ENCODE measurements at regions not wholly inside any gene's neighbourhood (a gene's known extent, or its start where the extent isn't known, plus 50 kb on each side); places are given as distances from the start of the nearest gene placed in this dataset.

GRCh38 chr18:24734058-24734457, 273.6 kb downstream of the HRH4 start:
- no peaks in the 10 kb centered on the region for H3K9me3 ChIP-seq (ENCODE audit: control insufficient read depth in 2 of 2, low read length in 2 of 2)
- H3K9ac ChIP-seq (ENCODE audit: low read length in 2 of 2), result no peak overlapping the region
- H3K36me3 ChIP-seq (ENCODE audit: control insufficient read depth in 2 of 2, insufficient read depth in 2 of 2, low read length in 2 of 2), result no peaks in the 10 kb centered on the region
- H3K4me3 ChIP-seq (ENCODE audit: low read length in 2 of 2), result no peak overlapping the region
- H3K27me3 ChIP-seq (ENCODE audit: control insufficient read depth in 1 of 2, insufficient read depth in 2 of 2, low read length in 2 of 2), result peaks cover 4% of the 10 kb centered on the region in 2 donors
- no peak overlapping the region for H3K27ac ChIP-seq (ENCODE audit: low read length)
- no peaks in the 10 kb centered on the region for H3K4me1 ChIP-seq (ENCODE audit: control insufficient read depth, insufficient read depth, low read length)

- no peak overlapping the region for H3K4me3 ChIP-seq (ENCODE audit: low read length in 2 of 2)
- no peaks in the 10 kb centered on the region for H3K36me3 ChIP-seq (ENCODE audit: control insufficient read depth in 2 of 2, insufficient read depth in 2 of 2, low read length in 2 of 2)
- H3K9me3 ChIP-seq (ENCODE audit: control insufficient read depth in 2 of 2, low read length in 2 of 2), result no peaks in the 10 kb centered on the region
- H3K27ac ChIP-seq (ENCODE audit: low read length), result no peak overlapping the region
- H3K9ac ChIP-seq (ENCODE audit: low read length in 2 of 2), result no peak overlapping the region
- H3K4me1 ChIP-seq (ENCODE audit: control insufficient read depth, insufficient read depth, low read length), result no peaks in the 10 kb centered on the region
- H3K27me3 ChIP-seq (ENCODE audit: control insufficient read depth in 1 of 2, insufficient read depth in 2 of 2, low read length in 2 of 2), result peaks cover 4% of the 10 kb centered on the region in 2 donors
Observed at GRCh38 chr18:24735624-24736231, 275.3 kb downstream of the HRH4 start.

- no peaks in the 10 kb centered on the region for H3K9me3 ChIP-seq (ENCODE audit: control insufficient read depth in 2 of 2, low read length in 2 of 2)
- no peak overlapping the region for H3K9ac ChIP-seq (ENCODE audit: low read length in 2 of 2)
- H3K4me1 ChIP-seq (ENCODE audit: control insufficient read depth, insufficient read depth, low read length), result no peaks in the 10 kb centered on the region
- H3K4me3 ChIP-seq (ENCODE audit: low read length in 2 of 2), result no peak overlapping the region
- peaks cover 3 to 4% of the 10 kb centered on the region in 2 donors for H3K27me3 ChIP-seq (ENCODE audit: control insufficient read depth in 1 of 2, insufficient read depth in 2 of 2, low read length in 2 of 2)
- H3K27ac ChIP-seq (ENCODE audit: low read length), result no peak overlapping the region
- H3K36me3 ChIP-seq (ENCODE audit: control insufficient read depth in 2 of 2, insufficient read depth in 2 of 2, low read length in 2 of 2), result no peaks in the 10 kb centered on the region
Observed at GRCh38 chr18:24736662-24737330, 276.4 kb downstream of the HRH4 start.

GRCh38 chr18:24740829-24741228, 280.4 kb downstream of the HRH4 start:
- H3K4me1 ChIP-seq (ENCODE audit: control insufficient read depth, insufficient read depth, low read length), result no peaks in the 10 kb centered on the region
- H3K36me3 ChIP-seq (ENCODE audit: control insufficient read depth in 2 of 2, insufficient read depth in 2 of 2, low read length in 2 of 2), result no peaks in the 10 kb centered on the region
- no peak overlapping the region for H3K4me3 ChIP-seq (ENCODE audit: low read length in 2 of 2)
- no peaks in the 10 kb centered on the region for H3K9me3 ChIP-seq (ENCODE audit: control insufficient read depth in 2 of 2, low read length in 2 of 2)
- no peak overlapping the region for H3K27ac ChIP-seq (ENCODE audit: low read length)
- H3K9ac ChIP-seq (ENCODE audit: low read length in 2 of 2), result no peak overlapping the region
- H3K27me3 ChIP-seq (ENCODE audit: control insufficient read depth in 1 of 2, insufficient read depth in 2 of 2, low read length in 2 of 2), result no peaks in the 10 kb centered on the region

- H3K4me1 ChIP-seq (ENCODE audit: control insufficient read depth, insufficient read depth, low read length), result no peaks in the 10 kb centered on the region
- H3K9ac ChIP-seq (ENCODE audit: low read length in 2 of 2), result no peak overlapping the region
- no peaks in the 10 kb centered on the region for H3K36me3 ChIP-seq (ENCODE audit: control insufficient read depth in 2 of 2, insufficient read depth in 2 of 2, low read length in 2 of 2)
- no peaks in the 10 kb centered on the region for H3K27me3 ChIP-seq (ENCODE audit: control insufficient read depth in 1 of 2, insufficient read depth in 2 of 2, low read length in 2 of 2)
- H3K9me3 ChIP-seq (ENCODE audit: control insufficient read depth in 2 of 2, low read length in 2 of 2), result no peaks in the 10 kb centered on the region
- no peak overlapping the region for H3K27ac ChIP-seq (ENCODE audit: low read length)
- no peak overlapping the region for H3K4me3 ChIP-seq (ENCODE audit: low read length in 2 of 2)
Observed at GRCh38 chr18:24741321-24741720, 280.9 kb downstream of the HRH4 start.

GRCh38 chr18:24741965-24742724, 281.7 kb downstream of the HRH4 start:
- H3K36me3 ChIP-seq (ENCODE audit: control insufficient read depth in 2 of 2, insufficient read depth in 2 of 2, low read length in 2 of 2), result no peaks in the 10 kb centered on the region

GRCh38 chr18:24754583-24755253, 294.3 kb downstream of the HRH4 start:
- Histone ChIP-seq H3K4me3 (ENCODE audit: low read length in 2 of 2) (no peak overlapping the region), H3K27ac (ENCODE audit: low read length) (no peak overlapping the region), H3K9me3 (ENCODE audit: control insufficient read depth in 2 of 2, low read length in 2 of 2) (no peaks in the 10 kb centered on the region), H3K36me3 (ENCODE audit: control insufficient read depth in 2 of 2, insufficient read depth in 2 of 2, low read length in 2 of 2) (no peaks in the 10 kb centered on the region), H3K4me1 (ENCODE audit: control insufficient read depth, insufficient read depth, low read length) (no peaks in the 10 kb centered on the region), H3K9ac (ENCODE audit: low read length in 2 of 2) (no peak overlapping the region), H3K27me3 (ENCODE audit: control insufficient read depth in 1 of 2, insufficient read depth in 2 of 2, low read length in 2 of 2) (no peaks in the 10 kb centered on the region)

More at GRCh38 chr18:24741965-24742724, 281.7 kb downstream of the HRH4 start:
- Histone ChIP-seq H3K9me3 (ENCODE audit: control insufficient read depth in 2 of 2, low read length in 2 of 2) (no peaks in the 10 kb centered on the region), H3K27ac (ENCODE audit: low read length) (no peak overlapping the region), H3K4me3 (ENCODE audit: low read length in 2 of 2) (no peak overlapping the region), H3K4me1 (ENCODE audit: control insufficient read depth, insufficient read depth, low read length) (no peaks in the 10 kb centered on the region), H3K9ac (ENCODE audit: low read length in 2 of 2) (no peak overlapping the region), H3K27me3 (ENCODE audit: control insufficient read depth in 1 of 2, insufficient read depth in 2 of 2, low read length in 2 of 2) (no peaks in the 10 kb centered on the region)

GRCh38 chr18:24756385-24756784, 295.9 kb downstream of the HRH4 start:
- Histone ChIP-seq H3K4me1 (ENCODE audit: control insufficient read depth, insufficient read depth, low read length) (no peaks in the 10 kb centered on the region), H3K9me3 (ENCODE audit: control insufficient read depth in 2 of 2, low read length in 2 of 2) (no peaks in the 10 kb centered on the region), H3K4me3 (ENCODE audit: low read length in 2 of 2) (no peak overlapping the region), H3K9ac (ENCODE audit: low read length in 2 of 2) (no peak overlapping the region), H3K27me3 (ENCODE audit: control insufficient read depth in 1 of 2, insufficient read depth in 2 of 2, low read length in 2 of 2) (no peaks in the 10 kb centered on the region), H3K36me3 (ENCODE audit: control insufficient read depth in 2 of 2, insufficient read depth in 2 of 2, low read length in 2 of 2) (no peaks in the 10 kb centered on the region), H3K27ac (ENCODE audit: low read length) (no peak overlapping the region)

- no peak overlapping the region for H3K9ac ChIP-seq (ENCODE audit: low read length in 2 of 2)
- no peaks in the 10 kb centered on the region for H3K9me3 ChIP-seq (ENCODE audit: control insufficient read depth in 2 of 2, low read length in 2 of 2)
- no peaks in the 10 kb centered on the region for H3K27me3 ChIP-seq (ENCODE audit: control insufficient read depth in 1 of 2, insufficient read depth in 2 of 2, low read length in 2 of 2)
- no peaks in the 10 kb centered on the region for H3K4me1 ChIP-seq (ENCODE audit: control insufficient read depth, insufficient read depth, low read length)
- no peak overlapping the region for H3K4me3 ChIP-seq (ENCODE audit: low read length in 2 of 2)
- H3K27ac ChIP-seq (ENCODE audit: low read length), result no peak overlapping the region
- H3K36me3 ChIP-seq (ENCODE audit: control insufficient read depth in 2 of 2, insufficient read depth in 2 of 2, low read length in 2 of 2), result no peaks in the 10 kb centered on the region
Observed at GRCh38 chr18:24757134-24757533, 296.7 kb downstream of the HRH4 start.

- Histone ChIP-seq H3K36me3 (ENCODE audit: control insufficient read depth in 2 of 2, insufficient read depth in 2 of 2, low read length in 2 of 2) (no peaks in the 10 kb centered on the region), H3K9ac (ENCODE audit: low read length in 2 of 2) (no peak overlapping the region), H3K9me3 (ENCODE audit: control insufficient read depth in 2 of 2, low read length in 2 of 2) (no peaks in the 10 kb centered on the region), H3K27ac (ENCODE audit: low read length) (no peak overlapping the region), H3K4me3 (ENCODE audit: low read length in 2 of 2) (no peak overlapping the region), H3K4me1 (ENCODE audit: control insufficient read depth, insufficient read depth, low read length) (no peaks in the 10 kb centered on the region), H3K27me3 (ENCODE audit: control insufficient read depth in 1 of 2, insufficient read depth in 2 of 2, low read length in 2 of 2) (no peaks in the 10 kb centered on the region)
Observed at GRCh38 chr18:24761765-24762164, 301.3 kb downstream of the HRH4 start.
